Stomach smooth muscle (tissue), 2 donors: ENCODE measurements at regions not wholly inside any gene's neighbourhood (a gene's known extent, or its start where the extent isn't known, plus 50 kb on each side); places are given as distances from the start of the nearest gene placed in this dataset.
"Not testable (repeated sequence)": the region's sequence is repeated elsewhere in the genome, so short reads cannot be mapped to it uniquely, and the experiment has no call there.

Experiments used
- H3K27ac ChIP-seq: one replicate; pipeline ENCODE4 v1.7.0; 2013; ENCODE audit warnings: mild to moderate bottlenecking, low read length, inconsistent platforms
- H3K27me3 ChIP-seq, 2 donors: one replicate each; pipeline ENCODE4 v1.7.0; 2013; ENCODE audit warnings: low read length in 2 of 2; ENCODE audit not compliant: insufficient read depth in 2 of 2, control insufficient read depth in 1 of 2
- H3K36me3 ChIP-seq, 2 donors: one replicate each; pipeline ENCODE4 v1.7.0; 2013; ENCODE audit warnings: low read length in 2 of 2; ENCODE audit not compliant: control insufficient read depth in 2 of 2, insufficient read depth in 2 of 2
- H3K4me1 ChIP-seq: one replicate; pipeline ENCODE4 v1.7.0; 2013; ENCODE audit warnings: low read length; ENCODE audit not compliant: control insufficient read depth, insufficient read depth
- H3K4me3 ChIP-seq, 2 donors: one replicate each; pipeline ENCODE4 v1.7.0; 2013; ENCODE audit warnings: low read length in 2 of 2
- H3K9ac ChIP-seq, 2 donors: one replicate each; pipeline ENCODE4 v1.7.0; 2013; ENCODE audit warnings: low read length in 2 of 2, mild to moderate bottlenecking in 1 of 2
- H3K9me3 ChIP-seq, 2 donors: one replicate each; pipeline ENCODE4 v1.7.0; 2013; ENCODE audit warnings: low read length in 2 of 2; ENCODE audit not compliant: control insufficient read depth in 2 of 2
- donor health status: healthy.
- donor health status: Pancreatic carcinoma.

- H3K9ac ChIP-seq: no peak overlapping the region
- H3K4me3 ChIP-seq: no peak overlapping the region
- H3K27ac ChIP-seq: no peak overlapping the region
- no peaks in the 10 kb centered on the region for H3K4me1 ChIP-seq
- H3K9me3 ChIP-seq: no peaks in the 10 kb centered on the region
- no peaks in the 10 kb centered on the region for H3K27me3 ChIP-seq
- H3K36me3 ChIP-seq: no peaks in the 10 kb centered on the region
These were observed 557.0 kb upstream of the GNPDA2 start for GRCh38 chr4:45283352-45283751.

- Histone ChIP-seq H3K4me1 (no peaks in the 10 kb centered on the region), H3K36me3 (no peaks in the 10 kb centered on the region), H3K4me3 (no peak overlapping the region), H3K27ac (no peak overlapping the region), H3K27me3 (no peaks in the 10 kb centered on the region), H3K9ac (no peak overlapping the region), H3K9me3 (no peaks in the 10 kb centered on the region)
These were observed 553.8 kb upstream of the GNPDA2 start for GRCh38 chr4:45280121-45280520.

GRCh38 chr4:45275862-45276261, 549.5 kb upstream of the GNPDA2 start:
- H3K27me3 ChIP-seq: no peaks in the 10 kb centered on the region
- no peaks in the 10 kb centered on the region for H3K9me3 ChIP-seq
- no peaks in the 10 kb centered on the region for H3K4me1 ChIP-seq
- H3K4me3 ChIP-seq: no peak overlapping the region
- H3K36me3 ChIP-seq: no peaks in the 10 kb centered on the region
- H3K9ac ChIP-seq: no peak overlapping the region
- H3K27ac ChIP-seq: no peak overlapping the region

- H3K27me3 ChIP-seq, H3K4me3 ChIP-seq, H3K9ac ChIP-seq, H3K27ac ChIP-seq, H3K36me3 ChIP-seq, H3K9me3 ChIP-seq, H3K4me1 ChIP-seq: not testable (repeated sequence)
These were observed 521.8 kb upstream of the GNPDA2 start for GRCh38 chr4:45248106-45248505.

- Histone ChIP-seq H3K27ac (no peak overlapping the region), H3K9me3 (no peaks in the 10 kb centered on the region), H3K36me3 (no peaks in the 10 kb centered on the region), H3K4me1 (no peaks in the 10 kb centered on the region), H3K27me3 (no peaks in the 10 kb centered on the region), H3K4me3 (no peak overlapping the region), H3K9ac (no peak overlapping the region)
These were observed 515.6 kb upstream of the GNPDA2 start for GRCh38 chr4:45241976-45242375.

GRCh38 chr4:45229206-45229605, 502.9 kb upstream of the GNPDA2 start:
- Histone ChIP-seq H3K4me3 (no peak overlapping the region), H3K27me3 (no peaks in the 10 kb centered on the region), H3K36me3 (no peaks in the 10 kb centered on the region), H3K27ac (no peak overlapping the region), H3K9me3 (no peaks in the 10 kb centered on the region), H3K4me1 (no peaks in the 10 kb centered on the region), H3K9ac (no peak overlapping the region)

- Histone ChIP-seq H3K27ac (no peak overlapping the region), H3K36me3 (no peaks in the 10 kb centered on the region), H3K27me3 (no peaks in the 10 kb centered on the region), H3K4me1 (no peaks in the 10 kb centered on the region), H3K9me3 (peaks cover 0 to 3% of the 10 kb centered on the region in 2 donors), H3K4me3 (no peak overlapping the region), H3K9ac (no peak overlapping the region)
These were observed 489.7 kb upstream of the GNPDA2 start for GRCh38 chr4:45215976-45216542.

- not testable (repeated sequence) for H3K4me1 ChIP-seq, H3K27me3 ChIP-seq, H3K27ac ChIP-seq, H3K36me3 ChIP-seq, H3K4me3 ChIP-seq, H3K9ac ChIP-seq, H3K9me3 ChIP-seq
These were observed 482.1 kb upstream of the GNPDA2 start for GRCh38 chr4:45208476-45208875.

- not testable (repeated sequence) for H3K9me3 ChIP-seq, H3K9ac ChIP-seq, H3K27ac ChIP-seq, H3K36me3 ChIP-seq, H3K4me3 ChIP-seq, H3K4me1 ChIP-seq, H3K27me3 ChIP-seq
These were observed 481.5 kb upstream of the GNPDA2 start for GRCh38 chr4:45207864-45208331.

GRCh38 chr4:45207241-45207863, 481.0 kb upstream of the GNPDA2 start:
- H3K27ac ChIP-seq, H3K9ac ChIP-seq, H3K9me3 ChIP-seq, H3K27me3 ChIP-seq, H3K4me3 ChIP-seq, H3K36me3 ChIP-seq, H3K4me1 ChIP-seq: not testable (repeated sequence)

- H3K36me3 ChIP-seq: no peaks in the 10 kb centered on the region
- no peaks in the 10 kb centered on the region for H3K9me3 ChIP-seq
- no peak overlapping the region for H3K4me3 ChIP-seq
- H3K27me3 ChIP-seq: no peaks in the 10 kb centered on the region
- no peak overlapping the region for H3K27ac ChIP-seq
- no peaks in the 10 kb centered on the region for H3K4me1 ChIP-seq
- no peak overlapping the region for H3K9ac ChIP-seq
These were observed 473.4 kb upstream of the GNPDA2 start for GRCh38 chr4:45199736-45200135.
